HG03558 (cell line): ENCODE measurements at regions not wholly inside any gene's neighbourhood (a gene's known extent, or its start where the extent isn't known, plus 50 kb on each side); places are given as distances from the start of the nearest gene placed in this dataset.

Experiments used
- ATAC-seq: cut with Tn5 transposase; IDR thresholded peaks from one replicate; pipeline ENCODE4 v1.9.1; 2021; ENCODE audit warnings: moderate number of reproducible peaks; ENCODE audit not compliant: unreplicated experiment; ENCODE audit errors: extremely low read depth

DNA sequence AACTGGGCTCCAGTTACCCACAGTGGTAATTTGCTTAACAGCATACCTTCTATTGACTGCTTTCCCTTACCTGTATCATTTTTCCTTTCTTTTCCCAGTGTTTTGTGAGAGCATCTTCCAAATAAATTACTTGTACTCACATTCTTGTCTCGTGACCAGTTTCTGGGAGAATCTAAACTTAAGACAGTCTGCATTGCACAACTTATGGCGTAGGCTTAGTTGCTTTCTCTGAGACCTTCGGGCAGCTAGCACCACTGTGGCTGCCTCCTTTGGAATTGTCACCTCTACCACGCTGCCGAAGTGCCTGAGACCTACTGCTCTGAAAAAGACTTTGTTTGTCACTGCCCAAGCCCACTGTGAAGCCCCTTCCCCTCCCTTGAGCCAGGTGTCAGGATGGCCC is 188.1 kb upstream of the BMP2 start:
- no peak for ATAC-seq

DNA sequence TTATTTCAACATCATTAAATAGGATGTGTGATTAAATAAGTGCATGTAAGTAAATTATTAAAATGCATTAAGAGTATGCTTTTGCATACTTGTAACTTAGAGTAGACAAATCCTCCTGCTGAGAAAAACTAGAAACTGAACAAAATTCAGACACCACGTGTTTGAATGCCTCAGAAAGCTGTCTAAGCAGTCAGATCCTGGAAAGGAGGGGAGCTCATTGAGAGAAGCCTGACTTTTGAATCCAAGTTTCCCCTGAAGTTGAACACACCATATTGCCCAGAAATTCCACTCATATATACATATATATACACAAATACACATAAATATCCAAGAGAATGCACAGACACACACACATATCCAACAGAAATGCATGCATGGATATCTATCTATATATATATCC is 190.0 kb upstream of the BMP2 start:
- ATAC-seq, result no peak

DNA sequence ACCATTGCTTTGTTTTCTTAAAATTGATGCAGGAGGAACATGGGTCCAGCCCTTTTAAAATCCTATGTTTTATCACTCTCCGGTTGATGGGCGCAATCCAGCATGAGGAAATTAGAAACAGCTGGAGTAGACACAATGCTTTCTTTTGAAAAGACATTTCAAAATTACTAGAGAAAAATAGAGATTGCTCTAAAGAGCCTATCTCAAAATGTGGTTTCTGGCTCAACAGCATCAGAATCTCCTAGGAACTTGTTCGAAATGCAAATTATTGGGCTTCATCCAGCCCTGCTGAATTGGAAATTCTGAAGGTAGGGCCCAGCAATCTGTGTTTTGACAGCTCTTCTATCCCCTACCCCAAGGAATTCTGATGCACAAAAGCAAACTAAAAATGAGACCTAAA is 190.8 kb upstream of the BMP2 start:
- ATAC-seq, result no peak

DNA sequence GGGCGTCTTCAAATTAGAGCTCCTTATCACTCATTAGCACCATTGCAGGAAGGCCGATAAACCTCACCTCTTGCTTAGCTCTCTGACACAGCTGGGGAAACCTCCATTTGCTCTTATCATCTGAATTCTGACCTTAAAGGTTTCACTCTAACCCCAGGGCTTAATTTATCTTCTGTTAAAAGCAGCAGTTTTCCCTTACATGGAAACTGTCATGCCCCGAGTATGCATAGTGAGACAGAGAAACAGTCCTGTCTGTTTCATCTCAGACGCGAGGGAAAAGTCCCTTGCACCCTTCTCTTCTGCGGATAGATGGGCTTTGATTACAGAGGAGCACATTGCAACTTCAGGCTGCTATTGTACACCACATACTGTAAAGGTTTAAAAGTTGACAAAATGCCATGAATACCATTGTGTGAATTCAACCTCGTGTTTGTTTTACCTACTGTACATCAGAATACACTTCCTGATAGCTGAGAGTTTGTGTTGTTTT is 191.5 kb upstream of the BMP2 start:
- ATAC-seq, result no peak

DNA sequence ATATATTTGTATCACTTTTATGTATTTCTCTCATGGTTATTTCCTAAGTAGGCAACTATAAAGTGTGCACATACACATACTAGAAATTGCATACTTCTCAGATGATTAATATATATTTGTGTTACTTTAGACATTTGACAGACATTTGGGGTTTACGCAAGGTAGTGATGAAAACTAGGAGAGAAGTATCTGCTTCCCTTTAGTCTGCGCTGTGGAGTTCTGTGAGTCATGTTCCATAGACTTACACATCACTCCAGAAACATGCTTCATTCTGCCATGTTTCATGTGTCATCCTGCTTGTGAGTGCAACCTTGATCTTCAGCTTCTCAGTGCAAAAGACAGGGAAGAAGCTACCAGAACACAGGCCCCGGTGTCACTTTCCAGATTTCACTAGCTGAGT is 200.7 kb upstream of the BMP2 start:
- no peak for ATAC-seq

DNA sequence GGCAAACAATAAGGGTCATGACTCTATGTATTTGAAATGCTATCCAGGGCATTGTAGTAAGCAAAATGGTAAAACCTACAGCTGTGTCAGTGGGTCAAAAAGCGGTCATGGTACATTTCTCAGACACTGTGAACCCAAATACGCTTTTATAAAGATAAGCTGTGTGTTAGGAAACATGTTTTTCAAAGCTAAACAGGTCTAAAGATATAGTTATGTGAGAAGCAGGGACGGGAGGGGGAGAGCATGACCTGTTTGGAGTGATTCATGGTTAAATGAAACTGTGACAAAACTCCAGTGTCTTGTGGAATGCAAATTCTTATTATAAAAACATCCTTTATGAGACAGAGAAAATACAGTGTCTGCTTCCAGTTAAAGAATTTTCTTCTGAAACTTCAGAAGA is 205.4 kb upstream of the BMP2 start:
- ATAC-seq, result no peak

DNA sequence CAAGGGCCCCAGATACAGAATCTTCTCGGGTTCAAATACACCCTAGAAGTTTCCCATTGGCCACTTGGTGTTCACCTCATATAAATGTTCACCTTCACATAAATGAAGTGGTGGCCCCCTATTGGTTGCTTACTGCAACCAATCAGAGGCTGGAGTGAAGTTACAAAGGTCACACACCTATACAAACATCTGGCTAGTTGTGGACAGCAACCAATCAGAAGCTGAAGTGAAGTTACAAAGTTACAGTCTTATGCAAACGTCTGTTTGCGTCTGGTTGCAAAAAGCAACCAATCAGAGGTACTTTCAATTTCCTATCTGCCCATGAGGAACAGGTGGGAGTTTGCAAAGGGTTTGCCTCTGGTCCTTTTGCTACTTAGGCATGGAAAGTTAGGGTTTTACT is 206.5 kb upstream of the BMP2 start:
- ATAC-seq, result no peak

DNA sequence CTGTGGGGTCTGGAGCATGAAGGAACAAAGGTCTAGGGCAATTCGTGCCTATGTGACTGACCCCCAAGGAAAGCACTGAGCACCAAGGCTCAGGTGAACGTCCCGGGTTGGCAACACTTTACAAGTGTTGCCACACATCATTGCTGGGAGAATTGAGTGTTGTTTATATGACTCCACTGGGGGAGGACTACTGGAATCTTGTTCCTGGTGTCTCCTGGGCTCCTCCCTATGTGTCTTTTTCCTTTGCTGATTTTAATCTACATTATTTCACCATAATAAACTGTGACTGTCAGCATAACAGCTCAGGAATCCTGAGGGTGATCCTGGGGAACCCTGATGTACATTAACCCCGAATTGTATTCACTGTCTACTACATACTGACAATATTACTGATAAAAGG is 207.7 kb upstream of the BMP2 start:
- no peak for ATAC-seq

GRCh38 chr20:6558341-6558740 is 209.1 kb upstream of the BMP2 start:
- ATAC-seq, result no peak

GRCh38 chr20:6533761-6534479 is 233.6 kb upstream of the BMP2 start:
- no peak for ATAC-seq

DNA sequence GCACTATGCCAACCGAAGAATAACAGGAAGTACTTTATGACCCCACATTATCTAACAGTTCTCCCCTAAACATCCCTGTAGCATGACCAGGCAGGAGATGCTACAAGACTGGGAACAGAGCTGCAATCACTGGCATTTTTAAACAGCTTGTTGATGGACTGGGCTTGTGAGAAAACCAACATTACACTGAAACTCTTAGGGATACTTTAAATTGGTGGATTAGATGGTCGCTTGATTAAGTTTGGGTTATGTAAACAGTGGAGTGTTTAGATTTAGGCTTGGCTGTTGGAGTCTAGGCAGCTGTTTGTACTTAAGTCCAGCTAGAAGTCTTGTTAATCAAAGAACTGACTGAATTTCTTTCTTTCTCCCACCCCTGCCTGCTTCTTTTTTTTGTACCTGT is 234.1 kb upstream of the BMP2 start:
- no peak for ATAC-seq

GRCh38 chr20:6530779-6531315 is 236.6 kb upstream of the BMP2 start:
- no peak for ATAC-seq

DNA sequence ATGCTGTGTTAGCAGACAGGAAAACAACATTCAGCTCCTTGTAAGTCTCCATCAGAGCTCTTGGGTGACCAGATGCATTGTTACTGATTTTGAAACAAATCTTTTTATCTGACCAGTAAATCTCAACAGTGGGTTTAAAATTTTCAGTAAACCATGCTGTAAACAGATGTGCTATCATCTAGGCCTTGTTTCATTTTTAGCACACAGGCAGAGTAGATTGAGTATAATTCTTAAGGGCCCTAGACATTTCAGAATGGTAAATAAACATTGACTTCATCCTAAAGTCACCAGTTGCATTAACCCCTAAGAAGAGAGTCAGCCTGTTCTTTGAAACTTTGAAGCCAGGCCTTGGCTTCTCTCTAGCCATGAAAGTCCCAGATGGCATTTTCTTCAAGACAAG is 237.2 kb upstream of the BMP2 start:
- ATAC-seq, result no peak

- no peak for ATAC-seq
Measured at GRCh38 chr20:6525447-6526303, 241.8 kb upstream of the BMP2 start.

DNA sequence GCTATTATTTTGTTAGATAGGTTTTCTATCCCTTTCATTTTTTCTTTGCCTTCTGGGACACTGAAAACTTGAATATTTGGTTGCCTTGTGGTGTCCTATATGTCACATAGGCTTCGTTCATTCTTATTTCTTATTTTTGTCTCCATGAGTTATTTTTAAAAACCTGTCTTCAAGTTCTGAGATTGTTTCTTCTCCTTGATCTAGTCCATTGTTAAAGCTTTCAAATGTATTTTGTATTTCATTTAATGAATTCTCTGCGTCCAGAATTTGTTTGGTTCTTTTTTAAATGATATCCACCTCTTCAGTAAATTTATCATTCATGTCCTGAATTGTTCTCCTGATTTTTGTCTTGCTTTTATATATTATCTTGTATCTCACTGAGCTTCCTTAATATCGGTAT is 243.2 kb upstream of the BMP2 start:
- ATAC-seq, result no peak

DNA sequence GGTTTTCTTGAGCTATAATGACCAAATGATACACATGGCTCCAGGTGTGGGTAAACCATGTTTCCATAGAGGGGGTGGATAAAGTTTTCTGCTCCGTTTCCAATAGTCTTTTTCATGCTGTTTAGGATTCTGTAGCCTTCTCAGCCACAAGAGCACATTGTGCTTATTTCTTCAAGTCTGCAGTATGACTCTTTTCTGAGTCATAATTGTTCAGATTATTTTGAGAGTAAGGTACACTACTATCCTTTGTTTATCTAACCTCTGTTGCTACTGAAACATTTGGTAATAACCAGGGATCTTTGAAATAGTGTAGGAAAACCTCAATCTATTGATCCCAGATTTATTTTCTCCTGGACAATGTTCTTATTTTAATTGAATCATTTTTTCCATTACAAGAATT is 247.9 kb upstream of the BMP2 start:
- no peak for ATAC-seq

DNA sequence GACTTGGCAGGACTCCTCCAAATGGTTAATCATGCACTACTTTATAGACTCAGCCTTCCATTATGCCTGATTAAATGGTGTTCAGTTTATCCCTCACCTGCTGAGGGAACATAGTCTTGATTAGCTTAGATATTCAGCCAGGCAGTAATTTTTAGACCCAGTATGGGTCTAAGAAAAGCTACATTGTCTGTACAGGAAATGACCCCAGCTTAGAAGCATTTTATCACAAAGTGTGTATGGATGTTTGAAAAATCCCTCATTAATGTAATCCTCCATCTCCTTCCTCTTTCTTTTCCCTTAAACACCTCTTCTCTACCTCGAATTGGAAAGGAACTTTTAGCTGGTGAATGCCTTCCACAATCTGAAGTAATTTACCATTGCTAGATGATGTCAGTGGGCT is 252.2 kb upstream of the BMP2 start:
- no peak for ATAC-seq

DNA sequence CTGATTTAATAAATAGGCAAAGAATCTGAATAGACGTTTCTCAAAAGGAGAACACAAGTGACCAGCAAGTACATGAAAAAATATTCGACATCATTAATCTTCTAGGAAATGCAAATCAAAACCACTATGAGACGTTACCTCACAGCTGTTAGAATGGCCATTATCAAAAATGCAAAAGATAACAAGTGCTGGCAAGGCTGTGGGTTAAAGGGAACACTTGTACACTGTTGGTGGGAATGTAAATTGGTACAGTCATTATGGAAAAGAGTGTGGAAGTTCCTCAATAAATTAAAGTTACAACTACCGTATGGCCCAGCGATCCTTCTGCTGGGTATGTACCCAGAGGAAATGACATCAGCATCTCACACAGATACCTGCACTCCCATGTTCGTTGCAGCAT is 253.9 kb upstream of the BMP2 start:
- ATAC-seq, result no peak

- no peak for ATAC-seq
Measured at GRCh38 chr20:6509374-6509773, 258.1 kb upstream of the BMP2 start.

DNA sequence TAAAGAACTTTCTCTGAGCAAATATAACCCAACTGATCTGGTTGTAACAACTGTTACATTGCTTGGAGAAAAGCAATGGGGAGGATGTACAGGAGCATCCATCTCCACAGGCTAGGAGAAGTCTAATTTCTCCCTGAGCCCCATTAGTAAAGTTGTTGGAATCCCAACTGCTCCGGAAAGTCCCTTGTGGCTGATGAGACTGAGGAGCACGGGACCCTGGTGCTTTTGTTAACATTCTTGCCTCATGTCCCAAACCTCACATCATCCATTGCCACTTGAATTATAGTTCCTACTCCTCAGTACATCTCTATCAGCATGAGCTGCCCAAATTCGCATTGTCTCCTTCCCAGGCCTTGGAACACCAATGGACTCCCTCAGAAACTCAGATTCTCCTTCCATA is 260.6 kb upstream of the BMP2 start:
- no peak for ATAC-seq

GRCh38 chr20:6504826-6505225 is 262.7 kb upstream of the BMP2 start:
- no peak for ATAC-seq
